Cardiac fibroblast (primary cell): ENCODE measurements at regions not wholly inside any gene's neighbourhood (a gene's known extent, or its start where the extent isn't known, plus 50 kb on each side); places are given as distances from the start of the nearest gene placed in this dataset.

ENCODE experiments used
- DNase-seq, 2 donors: peaks; one replicate each; pipeline versions ENCODE4 v3.0.0 to v3.0.0-alpha.2; 2010; ENCODE audit warnings: low read depth in 2 of 2
- H3K4me3 ChIP-seq, 2 donors: replicated peaks in 1 of 2; 1 replicate in 1 of 2; 2 replicates in 1 of 2; pipeline ENCODE4 v1.5.1; 2011; ENCODE audit warnings: low read depth in 2 of 2, low read length in 2 of 2, mild to moderate bottlenecking in 2 of 2, moderate library complexity in 1 of 2
- TF ChIP-seq, protein P1 (sequence below): IDR thresholded peaks from one replicate; pipeline ENCODE4 v1.5.1; 2011; ENCODE audit warnings: low read depth, mild to moderate bottlenecking, low read length, inconsistent platforms

DNA sequence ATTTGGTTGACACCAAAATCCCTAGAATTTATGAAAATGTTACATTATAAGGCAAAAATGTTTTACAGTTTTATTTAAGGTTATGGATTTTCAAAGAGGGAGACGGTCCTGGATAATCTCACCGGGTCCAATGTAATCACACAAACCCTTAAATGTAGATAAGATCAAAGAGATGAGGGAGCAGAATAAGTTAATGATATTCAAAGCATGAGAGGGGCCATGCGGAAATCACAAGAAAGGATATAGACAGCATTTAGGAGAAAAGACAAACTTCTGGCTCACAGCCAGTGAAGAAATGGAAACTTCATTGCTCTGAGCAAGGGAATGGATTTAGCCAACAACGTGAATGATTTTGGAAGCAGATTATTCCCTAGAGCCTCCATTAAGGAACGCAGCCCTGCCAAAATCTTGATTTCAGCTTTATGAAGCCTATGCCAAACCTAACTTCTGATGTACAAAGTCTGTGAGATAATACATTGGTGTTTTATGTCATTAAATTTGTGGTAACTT, 684.4 kb upstream of the GNPDA2 start:
- DNase-seq: no peak
- no peak overlapping the region for H3K4me3 ChIP-seq
- TF ChIP-seq, protein P1, sequence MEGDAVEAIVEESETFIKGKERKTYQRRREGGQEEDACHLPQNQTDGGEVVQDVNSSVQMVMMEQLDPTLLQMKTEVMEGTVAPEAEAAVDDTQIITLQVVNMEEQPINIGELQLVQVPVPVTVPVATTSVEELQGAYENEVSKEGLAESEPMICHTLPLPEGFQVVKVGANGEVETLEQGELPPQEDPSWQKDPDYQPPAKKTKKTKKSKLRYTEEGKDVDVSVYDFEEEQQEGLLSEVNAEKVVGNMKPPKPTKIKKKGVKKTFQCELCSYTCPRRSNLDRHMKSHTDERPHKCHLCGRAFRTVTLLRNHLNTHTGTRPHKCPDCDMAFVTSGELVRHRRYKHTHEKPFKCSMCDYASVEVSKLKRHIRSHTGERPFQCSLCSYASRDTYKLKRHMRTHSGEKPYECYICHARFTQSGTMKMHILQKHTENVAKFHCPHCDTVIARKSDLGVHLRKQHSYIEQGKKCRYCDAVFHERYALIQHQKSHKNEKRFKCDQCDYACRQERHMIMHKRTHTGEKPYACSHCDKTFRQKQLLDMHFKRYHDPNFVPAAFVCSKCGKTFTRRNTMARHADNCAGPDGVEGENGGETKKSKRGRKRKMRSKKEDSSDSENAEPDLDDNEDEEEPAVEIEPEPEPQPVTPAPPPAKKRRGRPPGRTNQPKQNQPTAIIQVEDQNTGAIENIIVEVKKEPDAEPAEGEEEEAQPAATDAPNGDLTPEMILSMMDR: no peak

GRCh38 chr4:45409536-45409935, 683.2 kb upstream of the GNPDA2 start:
- TF ChIP-seq, protein P1: no peak
- DNase-seq: no peak
- H3K4me3 ChIP-seq: no peak overlapping the region

- TF ChIP-seq, protein P1: no peak
- H3K4me3 ChIP-seq: no peak overlapping the region
- DNase-seq: no peak
Observed at GRCh38 chr4:45408996-45409395, 682.6 kb upstream of the GNPDA2 start.

DNA sequence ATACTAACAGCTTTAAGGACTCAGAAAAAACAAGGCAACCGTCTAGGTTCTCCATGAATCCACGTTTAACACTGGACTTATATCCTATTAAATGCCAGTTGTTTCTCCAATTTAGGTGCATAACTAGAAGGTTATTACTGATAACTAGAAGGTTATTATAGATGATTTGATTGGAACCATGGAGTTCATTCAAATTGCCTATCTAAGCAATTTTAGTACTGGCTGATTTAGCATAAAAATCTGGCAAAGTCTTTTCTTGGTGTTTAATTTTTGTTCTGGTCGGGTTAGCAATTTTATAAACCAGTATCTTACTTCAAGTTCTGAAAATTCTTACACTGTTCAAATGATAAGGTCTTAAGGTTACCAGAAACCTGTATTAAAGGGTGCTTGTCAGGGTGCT, 672.8 kb upstream of the GNPDA2 start:
- no peak for DNase-seq
- TF ChIP-seq, protein P1: no peak
- H3K4me3 ChIP-seq: no peak overlapping the region

DNA sequence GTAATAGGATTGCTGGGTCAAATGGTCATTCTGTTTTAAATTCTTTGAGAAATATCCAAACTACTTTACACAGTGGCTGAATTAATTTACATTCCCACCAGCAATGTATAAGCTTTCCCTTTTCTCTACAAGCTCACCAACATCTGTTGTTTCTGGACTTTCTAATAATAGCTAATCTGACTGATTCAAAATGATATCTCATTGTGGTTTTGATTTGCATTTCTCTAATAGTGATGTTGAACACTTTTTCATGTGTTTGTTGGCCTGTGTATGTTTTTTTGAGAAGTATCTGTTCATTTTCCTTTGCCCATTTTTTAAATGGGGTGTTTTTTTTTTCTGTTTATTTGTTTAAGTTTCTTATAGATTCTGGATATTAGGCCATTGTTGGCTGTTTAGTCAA, 659.0 kb upstream of the GNPDA2 start:
- DNase-seq: no peak
- no peak overlapping the region for H3K4me3 ChIP-seq
- TF ChIP-seq, protein P1: no peak

GRCh38 chr4:45370408-45370807, 644.1 kb upstream of the GNPDA2 start:
- no peak for DNase-seq
- H3K4me3 ChIP-seq: no peak overlapping the region
- TF ChIP-seq, protein P1: no peak

DNA sequence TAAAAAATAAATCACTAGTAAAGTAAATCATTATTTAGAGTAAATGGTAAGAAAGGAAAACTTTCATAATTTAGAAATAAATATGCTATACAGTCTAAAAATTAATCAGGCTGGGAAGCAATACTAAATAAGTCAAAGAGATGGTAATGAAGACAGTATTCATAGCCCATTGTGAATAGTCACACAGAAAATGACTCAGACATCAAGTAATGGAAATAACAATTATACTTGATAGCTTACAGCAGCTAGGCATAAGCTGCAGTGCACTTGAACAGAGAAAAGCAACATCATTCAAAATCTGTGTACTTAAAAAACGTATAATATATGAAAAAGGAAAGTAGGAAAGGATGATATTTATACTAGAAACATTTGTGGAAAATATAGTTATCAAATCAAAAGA, 642.5 kb upstream of the GNPDA2 start:
- TF ChIP-seq, protein P1: no peak
- DNase-seq: no peak
- H3K4me3 ChIP-seq: no peak overlapping the region
